Globus pallidus (tissue), 1 donor: ENCODE measurements at regions not wholly inside any gene's neighbourhood (a gene's known extent, or its start where the extent isn't known, plus 50 kb on each side); places are given as distances from the start of the nearest gene placed in this dataset.

Source experiments
- DNase-seq: peaks from one replicate; pipeline ENCODE4 v3.0.0-alpha.2; 2015; ENCODE audit warnings: low spot score

- DNase-seq, result no peak
Measured at GRCh38 chr20:56957737-56958553, 308.5 kb downstream of the BMP7 start.

DNA sequence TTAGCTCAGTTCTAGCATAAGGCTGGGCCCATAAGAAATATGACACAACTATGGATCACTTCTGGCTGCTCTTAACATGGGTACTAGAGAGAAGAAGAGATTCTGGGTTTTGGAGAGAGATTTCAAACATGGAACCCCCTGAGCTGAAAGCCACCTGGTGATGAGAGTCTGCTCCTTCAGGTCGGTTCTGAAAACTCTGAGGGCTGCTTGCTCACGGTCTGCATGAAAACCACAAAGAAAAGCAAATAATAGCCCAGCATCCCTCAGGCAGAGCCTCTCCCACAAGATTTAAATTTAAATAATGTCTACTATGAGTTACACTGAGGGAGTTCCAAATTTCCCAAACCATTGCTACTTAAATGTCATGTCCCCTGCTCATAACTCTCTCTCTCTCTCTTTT is 301.5 kb downstream of the BMP7 start:
- DNase-seq, result no peak

DNA sequence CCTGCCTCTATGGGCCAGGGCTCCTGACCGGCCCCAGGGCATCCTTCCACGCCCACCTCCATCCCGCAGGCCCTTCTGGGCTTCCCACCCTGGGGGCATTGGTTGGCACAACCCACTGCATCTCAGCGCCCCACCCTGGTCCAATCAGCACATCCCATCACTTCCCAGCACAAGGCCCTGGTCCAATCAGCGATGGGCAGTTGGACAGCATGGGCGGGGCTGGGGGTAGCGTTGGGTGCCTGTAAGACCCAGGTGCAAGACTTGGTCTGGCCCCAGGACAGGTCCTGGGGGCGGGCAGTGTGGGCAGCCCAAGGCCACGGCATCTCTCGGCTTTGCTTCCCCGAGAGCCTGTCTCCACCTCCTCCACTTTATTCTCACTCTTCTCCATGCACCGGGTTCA is 298.5 kb downstream of the BMP7 start:
- DNase-seq, result no peak

DNA sequence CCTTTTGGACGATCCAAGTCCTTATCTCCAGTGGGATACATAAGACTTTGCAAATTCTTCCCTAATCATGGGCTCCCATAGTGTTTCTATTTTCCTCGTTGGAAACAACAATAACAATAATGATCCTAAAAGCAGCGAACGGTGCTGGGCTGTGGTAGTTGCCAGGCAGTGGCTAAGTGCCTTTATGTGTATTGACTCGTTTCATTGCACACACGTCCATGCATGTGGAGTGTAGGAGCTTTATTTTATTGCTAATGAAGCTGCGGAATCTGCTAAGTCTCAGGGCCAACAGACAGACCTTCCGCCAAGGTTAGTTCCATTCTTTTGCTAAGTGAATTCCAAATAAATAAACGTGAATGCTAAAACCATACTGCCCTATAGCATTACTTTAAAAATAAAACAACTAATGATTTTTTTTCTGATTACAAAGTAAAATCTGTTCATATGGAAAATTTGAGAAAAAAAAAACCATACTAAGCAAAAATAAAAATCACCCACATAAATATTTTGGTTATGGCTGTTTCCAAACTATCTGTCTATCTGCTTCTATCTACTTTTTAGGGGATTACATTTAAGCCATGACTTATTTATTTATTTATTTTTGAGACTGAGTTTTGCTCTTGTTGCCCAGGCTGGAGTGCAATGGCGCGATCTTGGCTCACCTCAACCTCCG is 297.9 kb downstream of the BMP7 start:
- no peak for DNase-seq

GRCh38 chr20:56974499-56975250 is 291.8 kb downstream of the BMP7 start:
- DNase-seq, result peak; percentile 13

- DNase-seq, result no peak
Measured at GRCh38 chr20:56975838-56976237, 290.6 kb downstream of the BMP7 start.

DNA sequence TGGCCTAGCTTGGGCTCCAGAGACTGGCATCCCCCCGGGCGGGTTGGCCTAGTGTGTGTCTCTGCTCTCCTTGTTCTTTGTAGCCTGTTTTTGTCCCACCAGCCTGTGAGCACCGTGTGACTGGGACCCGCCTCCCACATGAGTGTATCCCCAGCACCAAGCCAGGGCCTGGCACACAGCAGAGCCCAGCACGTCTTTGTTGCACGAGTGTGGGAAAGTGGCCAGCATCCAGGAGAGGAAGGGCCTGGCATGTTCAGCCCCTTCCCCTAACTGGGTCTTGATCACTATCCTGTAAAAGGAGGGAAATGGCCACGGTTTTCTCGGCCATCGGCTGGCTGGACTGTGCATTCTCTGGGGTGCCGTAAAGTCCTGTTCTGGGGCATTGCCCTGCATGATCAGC is 290.1 kb downstream of the BMP7 start:
- no peak for DNase-seq

- DNase-seq, result no peak
Measured at GRCh38 chr20:56978475-56978874, 288.0 kb downstream of the BMP7 start.

DNA sequence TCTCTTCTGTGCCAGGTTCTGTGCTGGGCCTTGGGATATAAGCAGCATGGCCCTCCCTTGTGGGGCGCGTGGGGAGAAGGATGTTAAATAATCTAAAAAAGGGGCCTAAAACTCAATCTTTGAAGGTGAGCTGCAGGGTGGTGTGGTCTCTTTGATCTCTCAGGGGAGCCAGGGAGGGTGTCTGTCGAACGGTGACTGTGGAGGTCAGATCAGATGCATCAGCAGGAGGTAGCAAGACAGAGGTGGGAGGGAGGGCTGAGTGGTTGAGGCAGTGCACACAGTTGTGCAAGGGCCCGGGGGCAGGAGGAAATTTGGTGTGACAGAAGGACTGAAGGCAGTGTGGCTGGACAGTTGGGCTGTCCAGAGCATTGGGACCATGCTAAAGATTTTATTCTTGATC is 287.3 kb downstream of the BMP7 start:
- DNase-seq, result no peak

DNA sequence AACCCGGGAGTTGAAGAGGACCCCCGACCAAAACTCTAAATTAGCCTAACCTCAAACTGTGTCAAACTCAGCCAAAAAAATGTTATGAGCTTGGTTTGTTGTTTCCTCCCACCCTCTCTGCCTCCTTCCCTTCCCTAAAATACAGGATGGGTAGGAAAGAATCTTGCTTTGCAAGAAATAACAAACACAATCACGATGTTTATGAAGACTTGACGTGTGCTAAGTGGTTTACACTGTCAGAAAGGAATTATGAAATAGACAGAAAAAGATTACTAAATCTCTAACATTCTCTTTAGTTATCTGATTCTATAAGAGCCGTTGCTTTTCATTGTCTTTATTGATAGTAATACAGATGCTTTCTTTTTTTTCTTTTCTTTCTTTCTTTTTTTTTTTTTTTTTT is 285.1 kb downstream of the BMP7 start:
- DNase-seq, result no peak

GRCh38 chr20:56983813-56984212 is 282.6 kb downstream of the BMP7 start:
- no peak for DNase-seq

- no peak for DNase-seq
Measured at GRCh38 chr20:56985066-56985685, 281.3 kb downstream of the BMP7 start.

- no peak for DNase-seq
Measured at GRCh38 chr20:56986476-56986875, 280.0 kb downstream of the BMP7 start.

DNA sequence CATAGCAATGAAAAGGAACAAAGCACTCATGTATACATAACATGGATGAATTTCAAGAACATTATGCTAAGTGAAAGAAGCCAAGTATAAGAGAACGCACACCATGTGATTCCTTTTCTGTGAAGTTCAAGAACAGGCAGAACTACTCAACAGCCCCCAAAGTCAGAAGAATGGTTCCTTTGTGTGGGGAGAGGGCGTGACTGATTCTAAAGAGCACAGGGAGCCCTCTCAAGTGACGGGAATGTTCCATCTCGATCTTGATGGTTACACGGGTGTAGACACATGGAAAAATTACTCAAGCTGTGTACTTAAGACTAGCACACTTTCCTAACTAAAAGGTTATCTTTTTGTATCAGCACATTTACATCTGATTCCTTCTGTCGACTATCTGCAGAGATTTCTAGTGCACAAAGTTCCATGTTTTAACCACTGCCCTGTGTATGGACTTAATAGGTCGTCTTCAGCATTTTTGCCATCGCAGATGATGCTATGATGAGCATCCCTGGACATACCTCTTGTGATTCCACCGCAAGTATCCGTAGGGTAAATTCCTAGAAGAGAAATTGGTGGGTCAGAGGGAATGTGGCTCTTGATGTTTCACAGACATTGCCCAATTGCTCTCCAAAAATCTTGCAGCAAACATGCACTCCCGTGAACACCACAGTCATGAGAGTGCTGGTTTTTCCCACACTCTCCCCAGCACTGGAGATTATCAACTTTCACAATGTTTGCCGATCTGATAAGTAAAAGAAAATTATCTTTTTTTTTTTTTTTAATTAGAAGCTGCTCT is 279.3 kb downstream of the BMP7 start:
- no peak for DNase-seq

DNA sequence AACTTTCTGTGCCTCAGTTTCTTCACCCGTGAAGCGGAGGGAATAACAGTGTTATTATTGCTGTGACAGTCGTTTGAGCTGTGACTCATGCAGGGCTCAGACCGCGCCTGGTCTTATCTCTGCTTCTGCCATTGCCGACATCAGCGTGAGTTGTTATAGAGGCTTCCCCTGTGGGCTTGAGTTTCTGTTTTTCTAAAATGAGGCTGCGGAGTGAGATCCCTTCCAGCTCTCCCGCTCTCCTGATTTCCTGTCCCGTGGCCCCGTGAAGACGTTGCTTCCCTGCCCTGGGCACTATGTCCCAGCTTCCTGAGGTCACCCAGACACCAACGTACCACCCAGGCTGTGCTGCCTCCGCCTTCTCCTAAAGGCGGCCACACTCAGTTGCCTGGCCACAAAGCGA is 278.5 kb downstream of the BMP7 start:
- DNase-seq, result no peak

DNA sequence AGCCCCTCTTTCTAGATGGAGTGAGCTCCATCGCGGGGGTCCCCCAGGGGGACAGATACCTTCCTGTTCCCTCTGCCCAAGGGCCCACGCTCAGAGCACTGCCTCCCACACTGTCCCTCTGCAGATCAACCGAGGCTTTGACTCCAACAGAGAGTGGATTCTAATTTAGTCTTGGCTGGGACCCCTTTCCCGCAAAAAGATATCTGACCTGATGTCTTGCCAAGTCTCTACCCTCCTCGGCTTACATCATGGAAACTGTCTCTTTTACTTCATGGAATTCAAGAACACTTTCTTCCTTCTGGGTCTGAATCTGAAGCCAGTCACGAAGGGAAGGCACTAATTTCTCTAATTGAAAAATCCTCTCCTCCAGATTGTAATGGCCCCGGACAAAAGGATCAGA is 278.0 kb downstream of the BMP7 start:
- DNase-seq, result no peak

DNA sequence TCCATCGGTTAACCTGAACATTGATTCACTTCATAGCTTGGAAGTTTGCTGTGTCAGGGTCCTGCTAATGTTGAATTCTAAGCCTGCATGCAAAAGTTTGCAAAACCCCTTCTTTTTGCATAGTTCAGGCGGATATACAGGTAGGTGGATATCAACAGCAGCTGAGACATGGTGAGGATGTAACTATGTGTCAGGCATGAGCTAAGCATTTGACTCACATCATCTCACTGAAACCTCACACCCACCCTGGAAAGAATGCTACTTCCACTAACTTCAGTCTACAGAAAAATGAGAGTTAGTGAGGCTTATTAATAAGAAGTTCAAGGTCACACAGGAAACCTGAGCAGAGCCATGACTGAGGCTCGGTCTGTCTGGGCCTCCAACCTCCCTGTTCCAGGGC is 276.9 kb downstream of the BMP7 start:
- DNase-seq, result no peak

DNA sequence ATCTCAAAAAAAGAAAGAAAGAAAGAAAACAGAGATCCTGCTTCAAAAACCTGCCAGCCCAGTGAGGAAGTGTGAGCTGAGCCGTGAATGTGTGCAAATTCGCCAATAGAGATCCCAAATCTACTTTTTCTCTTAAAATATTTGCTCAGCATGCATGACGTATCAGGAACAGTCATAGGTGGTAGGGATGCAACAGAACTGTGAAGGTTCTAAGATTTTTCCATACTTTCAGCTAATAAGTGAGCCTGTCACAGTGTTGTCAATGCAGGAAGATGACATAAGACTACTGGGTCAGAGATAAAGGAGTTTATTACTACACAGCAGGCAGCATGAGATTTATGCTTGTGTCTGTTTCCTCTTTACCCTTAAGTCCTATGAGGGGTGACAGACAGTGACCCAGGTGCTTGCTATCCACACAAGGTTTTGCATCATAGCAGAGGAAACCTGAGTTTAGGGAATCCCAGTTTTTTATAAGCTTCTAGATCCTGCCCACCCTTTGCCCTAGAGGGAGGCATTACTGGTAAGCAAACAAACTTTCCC is 273.4 kb downstream of the BMP7 start:
- DNase-seq, result no peak

DNA sequence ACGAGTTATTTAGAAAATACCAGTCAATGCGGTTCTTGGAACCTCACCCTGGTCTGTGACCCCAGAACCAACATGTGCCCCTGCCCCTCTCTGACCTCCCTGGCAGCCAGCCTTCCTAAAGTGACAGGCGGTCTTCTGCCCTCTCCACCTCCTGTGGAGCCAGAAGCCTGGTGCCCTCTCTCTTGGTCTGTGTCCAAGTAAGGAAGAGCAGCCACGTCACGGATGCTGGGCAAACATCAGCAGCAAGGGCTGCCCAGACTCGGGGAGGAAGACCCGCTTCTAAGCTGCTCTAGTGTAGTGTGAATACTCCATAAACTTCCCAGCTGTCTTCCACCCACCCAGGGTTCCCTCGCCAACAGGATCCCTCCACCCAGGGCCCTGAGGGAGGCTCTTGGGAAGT is 272.4 kb downstream of the BMP7 start:
- DNase-seq, result no peak

- DNase-seq, result no peak
Measured at GRCh38 chr20:56995149-56995548, 271.3 kb downstream of the BMP7 start.

DNA sequence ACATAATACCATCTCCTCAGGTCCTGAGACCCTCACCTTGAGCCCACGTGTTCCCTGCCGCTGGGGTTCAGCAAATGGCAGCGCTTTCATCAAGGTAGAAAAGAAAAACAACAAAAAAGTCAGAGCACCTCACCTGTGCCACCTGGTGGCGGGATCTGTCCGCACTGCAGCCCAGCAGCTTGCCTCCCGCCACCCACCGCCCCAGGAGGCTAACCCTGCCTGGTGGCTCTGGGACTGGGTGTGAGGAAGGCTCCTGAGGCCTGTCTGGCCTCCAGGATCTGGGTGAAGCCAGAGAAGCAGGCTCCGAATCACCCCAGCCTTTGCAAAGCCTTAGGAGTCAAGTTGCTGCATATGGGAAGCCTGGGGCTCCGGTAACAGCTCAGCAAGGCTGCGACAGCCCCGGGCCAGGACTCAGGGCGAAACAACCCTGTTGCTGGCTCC is 270.8 kb downstream of the BMP7 start:
- DNase-seq, result no peak
